ENCODE measurements at regions not wholly inside any gene's neighbourhood (a gene's known extent, or its start where the extent isn't known, plus 50 kb on each side); places are given as distances from the start of the nearest gene placed in this dataset.

DNA sequence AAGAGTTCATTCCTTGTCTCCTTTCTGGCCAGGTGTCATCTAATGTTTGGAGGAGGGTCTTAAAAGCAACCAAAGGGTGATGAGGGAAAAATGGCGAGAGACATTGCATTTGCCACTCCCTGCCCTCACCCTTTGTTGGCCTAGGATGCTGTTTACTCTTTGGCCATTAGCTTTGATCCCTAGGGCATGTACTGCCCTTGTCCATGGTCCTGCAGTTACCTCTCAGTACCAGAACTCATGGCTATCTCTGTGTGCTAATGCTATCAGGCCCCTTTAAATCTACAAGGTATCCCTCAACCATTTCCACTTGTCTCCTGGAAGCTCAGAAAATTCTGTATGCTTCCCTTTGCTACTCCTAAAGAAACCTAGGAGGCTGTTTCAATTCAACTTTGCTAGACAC lies 424.8 kb upstream of the PLXNA2 start:
- H3K9me3 ChIP-seq (ENCODE audit: control insufficient read depth, insufficient read depth, low read length): no peaks in the 10 kb centered on the region

GRCh38 chr1:208670778-208671177 lies 426.6 kb upstream of the PLXNA2 start:
- Histone ChIP-seq H3K4me1 (ENCODE audit: control insufficient read depth, insufficient read depth, low read length) (no peaks in the 10 kb centered on the region), H3K4me3 (ENCODE audit: low read depth, low read length) (no peak overlapping the region), H3K27me3 (ENCODE audit: control insufficient read depth, insufficient read depth, low read length) (no peaks in the 10 kb centered on the region), H3K9ac (ENCODE audit: low read depth, low read length) (no peak overlapping the region), H3K9me3 (ENCODE audit: control insufficient read depth, insufficient read depth, low read length) (no peaks in the 10 kb centered on the region), H3K36me3 (ENCODE audit: control insufficient read depth, insufficient read depth, low read length) (no peaks in the 10 kb centered on the region)

More for the DNA sequence above, 424.8 kb upstream of the PLXNA2 start:
- H3K36me3 ChIP-seq (ENCODE audit: control insufficient read depth, insufficient read depth, low read length): no peaks in the 10 kb centered on the region
- no peak overlapping the region for H3K9ac ChIP-seq (ENCODE audit: low read depth, low read length)
- H3K27me3 ChIP-seq (ENCODE audit: control insufficient read depth, insufficient read depth, low read length): no peaks in the 10 kb centered on the region
- no peaks in the 10 kb centered on the region for H3K4me1 ChIP-seq (ENCODE audit: control insufficient read depth, insufficient read depth, low read length)
- no peak overlapping the region for H3K4me3 ChIP-seq (ENCODE audit: low read depth, low read length)

DNA sequence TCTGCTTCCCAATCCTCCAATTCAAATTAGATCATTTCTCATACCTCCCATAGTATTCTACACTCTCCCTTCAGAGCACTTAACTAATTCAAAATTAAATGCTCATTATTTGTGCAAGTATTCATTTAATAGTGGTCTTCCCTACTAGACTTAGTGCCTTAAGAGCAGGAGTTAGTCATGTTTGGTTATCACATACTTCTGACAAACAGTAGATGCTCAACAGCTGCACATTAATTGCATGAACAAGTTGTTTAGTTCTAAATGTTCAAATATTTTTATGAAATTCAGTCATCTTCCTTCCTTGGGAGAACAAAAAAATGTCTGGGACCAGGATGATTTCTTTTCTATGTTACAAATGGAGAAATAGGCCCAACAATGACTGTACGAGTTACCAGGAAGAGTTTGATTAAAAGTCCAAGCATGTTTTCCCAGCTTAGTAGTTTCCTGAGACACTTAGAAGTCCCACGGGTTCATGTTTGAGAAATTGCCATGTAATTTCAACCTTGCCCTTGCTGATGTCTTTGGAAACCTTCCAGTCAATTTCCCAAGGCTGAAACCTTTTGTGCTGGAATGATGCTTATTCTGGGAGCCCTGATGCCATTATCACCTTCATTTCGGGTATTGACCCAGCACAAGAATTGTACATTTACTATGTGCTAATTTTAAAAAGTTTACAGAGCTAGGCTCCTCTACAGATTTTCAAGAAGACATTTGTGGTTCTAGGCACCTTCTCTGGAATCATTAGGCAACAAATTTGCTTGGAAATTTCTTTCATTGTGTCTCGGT lies 437.9 kb upstream of the PLXNA2 start:
- no peak overlapping the region for H3K4me3 ChIP-seq (ENCODE audit: low read depth, low read length)
- no peaks in the 10 kb centered on the region for H3K36me3 ChIP-seq (ENCODE audit: control insufficient read depth, insufficient read depth, low read length)
- no peaks in the 10 kb centered on the region for H3K27me3 ChIP-seq (ENCODE audit: control insufficient read depth, insufficient read depth, low read length)
- no peaks in the 10 kb centered on the region for H3K9me3 ChIP-seq (ENCODE audit: control insufficient read depth, insufficient read depth, low read length)
- no peaks in the 10 kb centered on the region for H3K4me1 ChIP-seq (ENCODE audit: control insufficient read depth, insufficient read depth, low read length)
- H3K9ac ChIP-seq (ENCODE audit: low read depth, low read length): no peak overlapping the region

GRCh38 chr1:208682664-208683013 lies 438.5 kb upstream of the PLXNA2 start:
- Histone ChIP-seq H3K9me3 (ENCODE audit: control insufficient read depth, insufficient read depth, low read length) (no peaks in the 10 kb centered on the region), H3K36me3 (ENCODE audit: control insufficient read depth, insufficient read depth, low read length) (no peaks in the 10 kb centered on the region), H3K4me1 (ENCODE audit: control insufficient read depth, insufficient read depth, low read length) (no peaks in the 10 kb centered on the region), H3K27me3 (ENCODE audit: control insufficient read depth, insufficient read depth, low read length) (no peaks in the 10 kb centered on the region), H3K9ac (ENCODE audit: low read depth, low read length) (no peak overlapping the region), H3K4me3 (ENCODE audit: low read depth, low read length) (no peak overlapping the region)

DNA sequence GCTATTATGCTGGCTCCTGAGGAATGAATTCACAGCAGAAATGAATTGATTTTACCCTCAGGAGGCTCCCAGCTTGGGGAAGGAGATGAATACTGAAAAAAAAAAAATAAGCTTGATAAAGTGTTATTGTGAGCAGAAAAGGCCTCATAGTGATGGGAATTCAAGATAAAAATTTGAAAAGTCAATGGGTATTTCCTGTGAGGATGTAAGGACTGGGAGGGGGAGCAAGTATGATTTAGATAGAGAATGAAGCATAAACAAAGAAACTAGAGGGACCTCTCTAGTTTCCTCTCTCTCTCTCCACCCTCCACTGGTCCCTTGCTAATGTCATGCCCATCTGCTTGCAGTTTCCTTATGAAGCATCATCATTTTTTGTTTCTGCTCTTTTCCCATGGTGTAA lies 439.0 kb upstream of the PLXNA2 start:
- H3K4me3 ChIP-seq (ENCODE audit: low read depth, low read length): no peak overlapping the region

DNA sequence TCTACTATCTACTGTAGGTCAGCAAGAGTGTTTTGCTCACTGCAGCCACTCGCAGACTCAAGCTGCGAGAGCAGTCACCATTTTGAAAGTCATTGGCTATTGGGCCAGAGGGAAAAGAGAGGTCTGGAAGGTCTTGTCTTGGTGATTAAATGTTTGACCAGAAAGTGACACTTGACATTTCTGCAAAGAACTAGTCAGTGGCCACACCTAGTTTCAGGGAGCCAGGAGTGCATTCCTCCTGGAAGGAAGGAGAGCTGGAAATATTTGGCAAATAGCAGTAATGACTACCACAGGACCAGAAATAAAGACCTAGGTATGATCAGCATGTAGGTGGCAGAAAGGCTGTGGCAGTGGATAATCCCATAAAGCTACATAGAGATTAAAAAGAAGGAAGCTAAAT lies 440.0 kb upstream of the PLXNA2 start:
- H3K4me1 ChIP-seq (ENCODE audit: control insufficient read depth, insufficient read depth, low read length): no peaks in the 10 kb centered on the region
- H3K9me3 ChIP-seq (ENCODE audit: control insufficient read depth, insufficient read depth, low read length): no peaks in the 10 kb centered on the region
- no peaks in the 10 kb centered on the region for H3K27me3 ChIP-seq (ENCODE audit: control insufficient read depth, insufficient read depth, low read length)
- no peak overlapping the region for H3K9ac ChIP-seq (ENCODE audit: low read depth, low read length)
- H3K36me3 ChIP-seq (ENCODE audit: control insufficient read depth, insufficient read depth, low read length): no peaks in the 10 kb centered on the region
- no peak overlapping the region for H3K4me3 ChIP-seq (ENCODE audit: low read depth, low read length)

More for the DNA sequence above, 439.0 kb upstream of the PLXNA2 start:
- no peaks in the 10 kb centered on the region for H3K36me3 ChIP-seq (ENCODE audit: control insufficient read depth, insufficient read depth, low read length)
- no peaks in the 10 kb centered on the region for H3K27me3 ChIP-seq (ENCODE audit: control insufficient read depth, insufficient read depth, low read length)
- no peaks in the 10 kb centered on the region for H3K4me1 ChIP-seq (ENCODE audit: control insufficient read depth, insufficient read depth, low read length)
- no peak overlapping the region for H3K9ac ChIP-seq (ENCODE audit: low read depth, low read length)
- H3K9me3 ChIP-seq (ENCODE audit: control insufficient read depth, insufficient read depth, low read length): no peaks in the 10 kb centered on the region

- Histone ChIP-seq H3K36me3 (ENCODE audit: control insufficient read depth, insufficient read depth, low read length) (no peaks in the 10 kb centered on the region), H3K4me1 (ENCODE audit: control insufficient read depth, insufficient read depth, low read length) (no peaks in the 10 kb centered on the region), H3K9me3 (ENCODE audit: control insufficient read depth, insufficient read depth, low read length) (no peaks in the 10 kb centered on the region), H3K27me3 (ENCODE audit: control insufficient read depth, insufficient read depth, low read length) (no peaks in the 10 kb centered on the region), H3K9ac (ENCODE audit: low read depth, low read length) (no peak overlapping the region), H3K4me3 (ENCODE audit: low read depth, low read length) (no peak overlapping the region)
Observed at GRCh38 chr1:208686592-208686991, 442.4 kb upstream of the PLXNA2 start.

GRCh38 chr1:208688656-208689315 lies 444.6 kb upstream of the PLXNA2 start:
- Histone ChIP-seq H3K27me3 (ENCODE audit: control insufficient read depth, insufficient read depth, low read length) (no peaks in the 10 kb centered on the region), H3K36me3 (ENCODE audit: control insufficient read depth, insufficient read depth, low read length) (no peaks in the 10 kb centered on the region), H3K9ac (ENCODE audit: low read depth, low read length) (no peak overlapping the region), H3K4me3 (ENCODE audit: low read depth, low read length) (no peak overlapping the region), H3K4me1 (ENCODE audit: control insufficient read depth, insufficient read depth, low read length) (no peaks in the 10 kb centered on the region), H3K9me3 (ENCODE audit: control insufficient read depth, insufficient read depth, low read length) (no peaks in the 10 kb centered on the region)

DNA sequence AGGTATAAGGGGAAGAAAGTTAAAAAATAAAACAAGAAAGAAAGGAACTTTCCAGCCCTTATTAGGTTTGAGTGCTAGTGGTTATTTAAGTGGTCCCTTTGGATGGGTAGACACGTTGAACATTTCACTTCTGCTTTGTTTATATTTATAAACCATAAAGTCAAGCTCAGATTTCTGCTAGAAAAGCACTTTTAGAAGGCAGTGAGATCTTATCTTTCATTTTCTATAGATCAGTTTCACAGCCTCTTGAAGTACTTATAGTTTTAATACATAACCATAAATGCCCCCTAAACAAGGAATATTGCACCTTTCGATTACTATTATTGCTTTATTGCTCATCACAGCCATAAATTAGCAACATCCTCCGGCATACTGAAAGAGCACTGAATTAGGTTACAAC lies 446.8 kb upstream of the PLXNA2 start:
- Histone ChIP-seq H3K4me1 (ENCODE audit: control insufficient read depth, insufficient read depth, low read length) (no peaks in the 10 kb centered on the region), H3K27me3 (ENCODE audit: control insufficient read depth, insufficient read depth, low read length) (no peaks in the 10 kb centered on the region), H3K36me3 (ENCODE audit: control insufficient read depth, insufficient read depth, low read length) (no peaks in the 10 kb centered on the region), H3K9me3 (ENCODE audit: control insufficient read depth, insufficient read depth, low read length) (no peaks in the 10 kb centered on the region), H3K9ac (ENCODE audit: low read depth, low read length) (no peak overlapping the region), H3K4me3 (ENCODE audit: low read depth, low read length) (no peak overlapping the region)

DNA sequence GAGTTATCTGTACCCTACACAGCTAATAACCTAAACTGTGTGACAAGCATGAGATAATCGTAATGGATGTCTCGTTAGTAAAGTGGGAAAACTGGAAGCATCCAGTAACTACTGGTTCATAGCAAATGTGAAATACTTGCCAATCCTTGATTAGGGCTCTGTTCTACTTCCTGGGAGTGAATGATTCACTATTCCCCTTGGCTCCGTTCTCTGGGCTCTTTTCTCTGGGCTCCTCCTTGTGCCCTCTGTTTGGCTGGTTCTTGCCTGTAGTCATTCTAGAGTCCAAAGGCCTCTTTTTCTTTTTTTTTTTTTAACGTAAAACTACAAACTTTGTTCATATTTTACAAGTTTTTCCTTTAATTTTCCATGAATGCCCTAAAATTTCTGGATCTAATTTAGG lies 465.8 kb upstream of the PLXNA2 start:
- H3K9me3 ChIP-seq (ENCODE audit: control insufficient read depth, insufficient read depth, low read length): no peaks in the 10 kb centered on the region
- H3K27me3 ChIP-seq (ENCODE audit: control insufficient read depth, insufficient read depth, low read length): no peaks in the 10 kb centered on the region
- no peak overlapping the region for H3K9ac ChIP-seq (ENCODE audit: low read depth, low read length)
- H3K4me1 ChIP-seq (ENCODE audit: control insufficient read depth, insufficient read depth, low read length): no peaks in the 10 kb centered on the region
- no peaks in the 10 kb centered on the region for H3K36me3 ChIP-seq (ENCODE audit: control insufficient read depth, insufficient read depth, low read length)
- H3K4me3 ChIP-seq (ENCODE audit: low read depth, low read length): no peak overlapping the region

DNA sequence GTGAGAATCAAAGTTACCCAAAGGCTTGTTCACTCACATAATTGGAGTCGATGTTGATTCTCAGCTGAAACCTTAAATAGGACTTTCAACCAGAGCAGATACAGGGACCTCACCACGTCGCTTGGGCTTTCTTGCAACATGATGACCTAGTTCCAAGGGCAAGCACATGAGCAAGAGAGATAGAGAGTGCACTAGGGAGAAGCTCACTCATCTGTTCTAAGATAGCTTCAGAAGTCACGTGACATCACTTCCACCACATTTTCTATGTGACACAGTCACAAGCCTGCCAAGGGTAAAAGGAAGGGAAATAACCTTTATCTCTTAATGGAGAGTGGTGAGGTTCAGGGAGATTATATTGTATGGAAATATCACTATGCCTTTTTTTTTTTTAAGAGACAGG lies 470.1 kb upstream of the PLXNA2 start:
- Histone ChIP-seq H3K4me1 (ENCODE audit: control insufficient read depth, insufficient read depth, low read length) (no peaks in the 10 kb centered on the region), H3K9ac (ENCODE audit: low read depth, low read length) (no peak overlapping the region), H3K36me3 (ENCODE audit: control insufficient read depth, insufficient read depth, low read length) (no peaks in the 10 kb centered on the region), H3K4me3 (ENCODE audit: low read depth, low read length) (no peak overlapping the region), H3K27me3 (ENCODE audit: control insufficient read depth, insufficient read depth, low read length) (no peaks in the 10 kb centered on the region), H3K9me3 (ENCODE audit: control insufficient read depth, insufficient read depth, low read length) (no peaks in the 10 kb centered on the region)

DNA sequence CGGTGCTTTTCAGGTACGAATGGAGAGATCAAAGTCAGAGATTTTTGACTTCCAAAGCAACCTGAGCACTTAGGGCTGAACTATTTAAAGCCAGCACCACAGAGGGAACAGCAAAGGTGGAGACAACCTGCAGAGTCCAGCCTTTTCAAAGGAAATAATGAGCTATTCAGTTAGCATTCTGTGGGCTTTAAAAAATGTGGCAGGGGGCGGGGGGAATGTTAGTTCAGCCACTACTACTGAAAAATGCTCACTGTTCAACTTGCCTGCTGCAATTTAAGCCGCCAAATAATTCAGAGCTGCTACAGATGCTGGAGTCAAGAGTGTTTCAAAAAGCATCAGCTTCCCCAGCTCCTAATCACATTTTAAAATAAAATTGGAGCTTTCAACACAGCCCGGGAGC lies 473.3 kb upstream of the PLXNA2 start:
- Histone ChIP-seq H3K9me3 (ENCODE audit: control insufficient read depth, insufficient read depth, low read length) (peaks cover 7% of the 10 kb centered on the region), H3K36me3 (ENCODE audit: control insufficient read depth, insufficient read depth, low read length) (no peaks in the 10 kb centered on the region), H3K4me3 (ENCODE audit: low read depth, low read length) (no peak overlapping the region), H3K9ac (ENCODE audit: low read depth, low read length) (no peak overlapping the region), H3K27me3 (ENCODE audit: control insufficient read depth, insufficient read depth, low read length) (no peaks in the 10 kb centered on the region), H3K4me1 (ENCODE audit: control insufficient read depth, insufficient read depth, low read length) (no peaks in the 10 kb centered on the region)
